Mesendoderm (in vitro differentiated cells): ENCODE measurements at regions not wholly inside any gene's neighbourhood (a gene's known extent, or its start where the extent isn't known, plus 50 kb on each side); places are given as distances from the start of the nearest gene placed in this dataset.

ENCODE experiments used
- DNase-seq: peaks from one replicate; pipeline ENCODE4 v3.0.0; 2013
- H2AK5ac ChIP-seq: 2 replicates; pipeline ENCODE4 v1.6.1; 2013; ENCODE audit warnings: low read length, inconsistent platforms
- H2BK120ac ChIP-seq: 2 replicates; pipeline ENCODE4 v1.6.1; 2013; ENCODE audit warnings: low read depth, mild to moderate bottlenecking, low read length, moderate library complexity, mixed read lengths
- H2BK15ac ChIP-seq: replicated peaks from 2 replicates; pipeline ENCODE4 v1.6.1; 2013; ENCODE audit warnings: low read depth, mild to moderate bottlenecking, moderate library complexity
- H2BK5ac ChIP-seq: 2 replicates; pipeline ENCODE4 v1.6.1; 2013; ENCODE audit warnings: low read length, inconsistent platforms
- H3K18ac ChIP-seq: 2 replicates; pipeline ENCODE4 v1.6.1; 2013; ENCODE audit warnings: mild to moderate bottlenecking, low read length, mixed read lengths
- H3K23ac ChIP-seq: one replicate; pipeline ENCODE4 v1.6.1; 2013; ENCODE audit warnings: low read length
- H3K27ac ChIP-seq: 2 replicates; pipeline ENCODE4 v1.5.1; 2013; ENCODE audit warnings: low read depth, mild to moderate bottlenecking, inconsistent platforms, low read length, moderate library complexity
- H3K27me3 ChIP-seq: 2 replicates; pipeline ENCODE4 v1.6.1; 2013; ENCODE audit warnings: low read length, control low read depth, mild to moderate bottlenecking, inconsistent platforms; ENCODE audit not compliant: insufficient read depth, poor library complexity
- H3K36me3 ChIP-seq: 2 replicates; pipeline ENCODE4 v1.6.1; 2013; ENCODE audit warnings: low read length, inconsistent platforms; ENCODE audit not compliant: control insufficient read depth, insufficient read depth
- H3K4ac ChIP-seq: one replicate; pipeline ENCODE4 v1.6.1; 2013; ENCODE audit warnings: low read depth, mild to moderate bottlenecking, low read length, moderate library complexity
- H3K4me1 ChIP-seq: 2 replicates; pipeline ENCODE4 v1.6.1; 2013; ENCODE audit warnings: low read depth, low read length, inconsistent platforms; ENCODE audit not compliant: control insufficient read depth
- H3K4me2 ChIP-seq: 2 replicates; pipeline ENCODE4 v1.6.1; 2013; ENCODE audit warnings: low read length
- H3K4me3 ChIP-seq: 2 replicates; pipeline ENCODE4 v1.5.1; 2013; ENCODE audit warnings: mild to moderate bottlenecking, low read length
- H3K56ac ChIP-seq: one replicate; pipeline ENCODE4 v1.6.1; 2013; ENCODE audit warnings: low read length
- H3K79me1 ChIP-seq: 2 replicates; pipeline ENCODE4 v1.6.1; 2013; ENCODE audit warnings: low read length, inconsistent platforms
- H3K79me2 ChIP-seq: 2 replicates; pipeline ENCODE4 v1.6.1; 2013; ENCODE audit warnings: mild to moderate bottlenecking, low read length; ENCODE audit not compliant: control insufficient read depth, insufficient read depth
- H3K9ac ChIP-seq: 2 replicates; pipeline ENCODE4 v1.6.1; 2013; ENCODE audit warnings: low read length, inconsistent platforms
- H4K5ac ChIP-seq: one replicate; pipeline ENCODE4 v1.6.1; 2013; ENCODE audit warnings: low read length
- H4K8ac ChIP-seq: one replicate; pipeline ENCODE4 v1.6.1; 2013; ENCODE audit warnings: low read depth, mild to moderate bottlenecking, control low read depth, low read length, moderate library complexity
- WGBS: extraction: QIAGEN DNeasy Blood & Tissue Kit; methylation state at CpG from one replicate; pipeline ENCODE4 v1.1.7; 2013; ENCODE audit warnings: low lambda C conversion rate, missing lambda C conversion rate; ENCODE audit not compliant: insufficient coverage; ENCODE audit errors: extremely low coverage; 5-methylcytosine and 5-hydroxymethylcytosine counted together

DNA sequence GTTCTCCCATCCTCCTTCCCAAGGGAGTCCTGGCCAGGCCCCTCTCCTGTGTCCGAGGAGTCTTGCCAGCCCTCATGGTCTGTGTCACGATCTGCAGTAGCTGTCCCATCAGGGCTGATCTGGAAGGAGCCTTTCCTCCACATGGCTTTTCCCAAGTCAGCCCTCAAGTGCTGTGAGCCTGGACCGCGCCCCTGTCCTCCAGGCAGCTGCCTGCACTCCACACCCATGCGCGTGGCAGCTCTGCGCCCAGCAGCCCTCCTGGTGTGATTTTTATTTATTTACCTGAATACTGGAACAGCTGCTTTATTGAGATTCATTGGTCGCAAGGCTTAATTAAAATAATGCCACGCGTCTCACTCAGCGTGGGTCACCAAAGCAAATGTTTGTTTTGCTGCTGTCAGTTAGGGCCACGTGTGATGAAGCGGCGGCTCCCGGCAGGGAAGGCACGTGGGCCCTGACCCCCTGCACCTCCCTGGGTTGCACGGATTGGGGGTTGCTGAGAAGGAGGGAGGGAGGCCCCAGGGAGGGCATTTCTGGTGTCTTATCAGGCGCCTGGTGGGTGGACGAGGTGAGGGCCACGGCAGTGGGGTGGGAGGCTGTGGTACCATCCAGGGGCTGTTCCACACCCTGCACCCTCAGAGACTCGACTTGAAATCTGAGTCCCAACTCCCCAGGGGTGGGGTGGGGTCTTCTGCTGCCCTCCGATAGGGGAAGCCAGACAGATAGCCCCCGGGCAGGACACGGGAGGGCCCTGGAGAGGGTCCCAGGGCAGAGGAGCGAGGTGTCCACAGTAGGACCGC lies 206.3 kb upstream of the C14orf180 start:
- H3K18ac ChIP-seq, result no peak overlapping the region
- H2BK15ac ChIP-seq, result no peak overlapping the region
- H3K79me1 ChIP-seq, result no peaks in the 10 kb centered on the region
- H2BK5ac ChIP-seq, result no peak overlapping the region
- H3K23ac ChIP-seq, result no peak overlapping the region
- H3K27ac ChIP-seq, result no peak overlapping the region
- H3K9ac ChIP-seq, result no peak overlapping the region
- H4K5ac ChIP-seq, result no peak overlapping the region
- no peaks in the 10 kb centered on the region for H3K4me1 ChIP-seq
- no peak overlapping the region for H3K4me3 ChIP-seq
- WGBS, result no CpG with 5 or more reads among the region's 26 CpGs
- H3K27me3 ChIP-seq, result no peaks in the 10 kb centered on the region
- no peak for DNase-seq
- H3K56ac ChIP-seq, result no peak overlapping the region
- no peak overlapping the region for H3K4ac ChIP-seq
- H2AK5ac ChIP-seq, result no peak overlapping the region
- no peak overlapping the region for H3K4me2 ChIP-seq
- H2BK120ac ChIP-seq, result no peak overlapping the region
- no peaks in the 10 kb centered on the region for H3K79me2 ChIP-seq
- H3K36me3 ChIP-seq, result no peaks in the 10 kb centered on the region
- H4K8ac ChIP-seq, result no peak overlapping the region

DNA sequence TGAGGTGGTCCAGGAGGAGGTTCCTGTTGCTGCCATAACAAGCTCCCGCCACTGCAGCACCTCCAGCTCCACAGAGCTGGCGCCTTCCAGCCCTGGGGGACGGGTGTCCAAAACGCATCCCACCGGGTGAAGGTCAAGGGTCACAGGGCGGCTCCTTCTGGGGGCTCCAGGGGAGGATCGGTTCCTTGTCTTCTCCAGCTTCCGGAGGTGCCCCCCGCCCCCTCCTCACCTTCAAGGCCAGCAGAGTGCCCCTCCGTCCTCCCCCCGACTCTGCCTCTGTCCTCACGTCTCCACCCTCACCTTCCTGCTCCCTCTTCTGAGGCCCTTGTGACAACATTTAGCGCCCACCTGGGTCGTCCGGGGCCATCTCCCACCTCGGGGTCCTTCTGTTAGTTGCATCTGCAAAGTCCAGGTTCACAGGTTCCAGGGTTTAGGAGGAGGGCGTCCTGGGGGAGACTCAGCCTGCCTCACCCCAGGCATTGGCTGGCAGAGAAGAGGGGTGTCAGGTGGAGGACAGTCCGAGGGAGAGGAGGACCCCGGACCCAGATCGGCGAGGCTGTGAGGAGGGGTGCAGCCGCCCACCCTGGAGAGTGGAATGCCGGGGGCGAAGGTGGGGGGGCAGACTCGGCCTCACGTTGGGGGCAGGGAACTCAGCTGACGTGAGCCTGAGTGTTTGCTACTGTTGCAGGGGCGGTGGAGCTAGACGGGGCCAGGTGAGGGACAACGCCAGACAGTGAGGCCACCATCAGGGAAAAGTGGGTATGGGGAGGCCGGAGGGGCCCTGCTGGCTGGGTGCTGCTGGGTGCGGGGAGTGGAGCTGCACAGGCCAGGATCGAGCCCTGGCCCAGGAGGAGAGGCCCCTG lies 205.5 kb upstream of the C14orf180 start:
- H3K9ac ChIP-seq, result no peak overlapping the region
- H3K4ac ChIP-seq, result no peak overlapping the region
- no peak overlapping the region for H2AK5ac ChIP-seq
- H3K23ac ChIP-seq, result no peak overlapping the region
- H3K27ac ChIP-seq, result no peak overlapping the region
- no peak overlapping the region for H3K4me2 ChIP-seq
- no peak overlapping the region for H2BK120ac ChIP-seq
- WGBS, result no CpG with 5 or more reads among the region's 33 CpGs
- H3K56ac ChIP-seq, result no peak overlapping the region
- no peaks in the 10 kb centered on the region for H3K27me3 ChIP-seq
- no peak overlapping the region for H2BK15ac ChIP-seq
- H3K36me3 ChIP-seq, result no peaks in the 10 kb centered on the region
- H3K79me1 ChIP-seq, result no peaks in the 10 kb centered on the region
- no peak overlapping the region for H2BK5ac ChIP-seq
- no peaks in the 10 kb centered on the region for H3K79me2 ChIP-seq
- no peak overlapping the region for H4K5ac ChIP-seq
- H3K18ac ChIP-seq, result no peak overlapping the region
- no peak overlapping the region for H4K8ac ChIP-seq
- DNase-seq, result no peak
- H3K4me1 ChIP-seq, result no peaks in the 10 kb centered on the region
- no peak overlapping the region for H3K4me3 ChIP-seq

DNA sequence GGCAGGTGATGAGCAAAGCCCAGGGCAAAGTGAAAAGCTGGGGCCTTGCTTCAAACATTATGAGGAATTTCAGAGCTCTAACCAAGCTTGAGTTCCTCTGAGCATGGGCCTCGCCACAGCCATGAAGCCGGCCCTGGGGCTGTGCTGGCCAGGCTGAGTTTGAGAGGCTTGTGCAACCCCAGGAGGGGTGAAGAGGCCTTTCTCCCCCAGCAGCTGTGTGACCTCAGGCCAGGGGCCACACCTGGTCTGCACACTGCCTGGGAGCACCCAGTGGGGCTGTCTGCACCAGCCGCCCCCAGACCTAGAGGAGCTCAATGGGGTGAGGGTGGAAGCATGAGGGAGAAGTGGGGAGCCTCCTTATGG lies 204.9 kb upstream of the C14orf180 start:
- no peak overlapping the region for H3K56ac ChIP-seq
- H3K9ac ChIP-seq, result no peak overlapping the region
- no peak overlapping the region for H3K18ac ChIP-seq
- no peak overlapping the region for H2AK5ac ChIP-seq
- WGBS, result no CpG with 5 or more reads among the region's 3 CpGs
- no peak overlapping the region for H2BK5ac ChIP-seq
- H4K8ac ChIP-seq, result no peak overlapping the region
- no peaks in the 10 kb centered on the region for H3K36me3 ChIP-seq
- no peak overlapping the region for H3K4ac ChIP-seq
- no peaks in the 10 kb centered on the region for H3K4me1 ChIP-seq
- H3K4me3 ChIP-seq, result no peak overlapping the region
- no peaks in the 10 kb centered on the region for H3K79me2 ChIP-seq
- no peaks in the 10 kb centered on the region for H3K79me1 ChIP-seq
- no peak overlapping the region for H3K23ac ChIP-seq
- no peak for DNase-seq
- no peaks in the 10 kb centered on the region for H3K27me3 ChIP-seq
- H4K5ac ChIP-seq, result no peak overlapping the region
- no peak overlapping the region for H2BK120ac ChIP-seq
- H3K4me2 ChIP-seq, result no peak overlapping the region
- H3K27ac ChIP-seq, result no peak overlapping the region
- no peak overlapping the region for H2BK15ac ChIP-seq

DNA sequence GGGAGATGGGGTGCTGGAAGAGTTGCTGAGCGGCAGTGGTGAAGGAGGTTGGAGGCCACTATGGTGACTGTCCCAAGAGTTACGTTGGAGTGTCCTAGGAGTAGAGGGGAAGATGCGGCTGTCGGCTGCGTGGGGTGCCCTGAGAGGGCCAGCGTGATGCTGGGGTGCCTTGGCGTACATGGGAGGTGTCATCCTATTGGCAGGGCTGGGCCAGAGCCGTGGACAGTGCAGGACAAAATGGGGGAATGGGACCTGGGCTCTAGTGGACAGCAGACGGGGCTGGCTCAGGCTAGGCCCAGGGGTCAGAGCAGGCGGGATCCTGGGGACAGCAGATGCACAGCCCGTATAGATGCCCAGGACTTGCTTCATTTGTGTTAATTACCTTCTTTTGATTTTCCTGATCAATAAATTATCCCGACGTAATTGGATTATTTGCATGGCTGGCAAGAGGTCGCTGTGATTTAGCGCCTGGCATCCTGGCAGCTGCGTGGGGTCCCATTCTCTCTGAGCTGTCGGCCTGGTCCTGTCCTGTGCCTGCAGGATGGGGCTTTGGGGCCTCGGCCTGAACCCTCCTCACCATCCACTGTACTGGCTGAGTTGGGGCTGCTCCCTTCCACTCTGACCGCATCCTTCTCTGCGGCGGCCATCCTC lies 203.9 kb upstream of the C14orf180 start:
- H3K27me3 ChIP-seq, result no peaks in the 10 kb centered on the region
- no peak overlapping the region for H3K9ac ChIP-seq
- H2BK15ac ChIP-seq, result no peak overlapping the region
- H4K8ac ChIP-seq, result no peak overlapping the region
- H3K4ac ChIP-seq, result no peak overlapping the region
- H2AK5ac ChIP-seq, result no peak overlapping the region
- H3K4me1 ChIP-seq, result no peaks in the 10 kb centered on the region
- no peak overlapping the region for H3K18ac ChIP-seq
- no peak overlapping the region for H3K56ac ChIP-seq
- no peak overlapping the region for H3K4me2 ChIP-seq
- no peak overlapping the region for H4K5ac ChIP-seq
- H3K79me2 ChIP-seq, result no peaks in the 10 kb centered on the region
- no CpG with 5 or more reads among the region's 21 CpGs for WGBS
- no peak overlapping the region for H3K23ac ChIP-seq
- H2BK120ac ChIP-seq, result no peak overlapping the region
- no peak overlapping the region for H2BK5ac ChIP-seq
- no peak overlapping the region for H3K4me3 ChIP-seq
- H3K27ac ChIP-seq, result no peak overlapping the region
- no peaks in the 10 kb centered on the region for H3K36me3 ChIP-seq
- DNase-seq, result no peak
- H3K79me1 ChIP-seq, result no peaks in the 10 kb centered on the region

DNA sequence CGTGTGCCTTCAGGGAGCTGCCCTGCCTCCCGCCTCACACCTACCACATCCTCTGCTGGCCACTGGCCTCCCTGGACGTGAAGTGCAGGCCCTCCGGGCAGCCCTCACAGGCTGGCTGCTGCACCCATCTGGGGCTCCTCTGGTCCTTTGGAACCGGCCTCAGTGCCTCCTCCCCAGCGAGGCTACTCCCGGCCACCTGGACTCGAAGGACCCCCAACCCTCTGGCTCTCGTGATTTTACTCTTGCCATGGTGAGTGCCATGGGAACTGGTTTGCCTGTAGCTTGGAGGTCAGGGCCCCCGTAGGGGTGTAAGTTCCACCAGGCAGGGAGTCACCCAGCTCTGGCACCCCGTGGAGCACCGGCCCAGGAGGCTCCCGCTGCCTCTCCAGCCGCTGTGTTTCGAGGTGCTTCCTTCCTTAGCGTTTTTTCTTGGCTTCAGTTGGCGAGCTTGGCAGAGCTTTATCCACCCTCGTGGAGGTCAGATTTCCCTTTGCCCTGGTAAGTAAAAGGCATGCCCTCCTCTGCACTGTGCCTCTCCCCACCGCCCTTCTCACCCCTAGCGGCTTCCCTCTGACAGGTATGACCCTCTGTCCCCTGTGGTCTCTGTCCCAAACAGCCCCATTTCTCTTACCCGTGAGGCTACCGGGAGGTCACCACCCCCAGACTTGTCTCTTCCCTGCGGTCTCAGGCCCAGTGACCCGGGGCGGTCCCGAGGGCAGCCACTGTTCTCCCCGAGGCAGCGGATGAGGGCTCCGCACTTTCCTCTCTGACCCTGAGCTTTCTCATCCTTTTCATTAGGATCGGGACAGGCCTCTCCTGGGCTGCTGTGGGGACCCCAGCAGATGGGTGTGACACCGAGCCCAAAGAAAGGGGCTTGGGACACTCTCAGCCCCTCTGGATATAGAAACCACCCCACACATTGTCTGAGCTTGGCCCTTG lies 203.1 kb upstream of the C14orf180 start:
- Histone ChIP-seq H3K4me3 (no peak overlapping the region), H3K4me1 (no peaks in the 10 kb centered on the region), H3K56ac (no peak overlapping the region), H2AK5ac (no peak overlapping the region), H2BK5ac (no peak overlapping the region), H3K23ac (no peak overlapping the region), H3K79me2 (no peaks in the 10 kb centered on the region), H3K36me3 (no peaks in the 10 kb centered on the region), H3K18ac (no peak overlapping the region), H3K79me1 (no peaks in the 10 kb centered on the region), H3K4ac (no peak overlapping the region), H4K8ac (no peak overlapping the region), H3K27me3 (no peaks in the 10 kb centered on the region), H2BK120ac (no peak overlapping the region), H3K4me2 (no peak overlapping the region), H4K5ac (no peak overlapping the region), H3K27ac (no peak overlapping the region), H3K9ac (no peak overlapping the region), H2BK15ac (no peak overlapping the region)
- no CpG with 5 or more reads among the region's 31 CpGs for WGBS
- no peak for DNase-seq
